GM12878 (cell line): ENCODE measurements at regions not wholly inside any gene's neighbourhood (a gene's known extent, or its start where the extent isn't known, plus 50 kb on each side); places are given as distances from the start of the nearest gene placed in this dataset.

Experiments
- ATAC-seq: fragments of 200-7000 bp; cut with Tn5 transposase; 3 replicates; pipeline ENCODE4 v1.9.1; 2020; ENCODE audit warnings: mild to moderate bottlenecking, moderate library complexity
- BruUV-seq: library from RNA; stranded (reverse); fragments of 400-500 nt; replicated peaks from 2 replicates; lab custom pipeline; 2021; lab: Mats Ljungman, UMichigan
- CTCF ChIA-PET: fragments of 300-600 bp; sonication (Branson Sonifier 250); formaldehyde crosslinking; extraction: SDS; loops from one replicate; lab custom pipeline; 2021; ENCODE audit warnings: inconsistent platforms; lab: Yijun Ruan, JAX
- POLR2A ChIA-PET: fragments of 350-600 bp; formaldehyde crosslinking; extraction: SDS; loops from one replicate; lab custom pipeline; 2021; ENCODE audit warnings: inconsistent platforms; lab: Charles Lee
- RAD21 ChIA-PET: fragments of 300-600 bp; sonication (Branson Sonifier 250); formaldehyde crosslinking; loops from one replicate; lab custom pipeline; 2023; ENCODE audit warnings: antibody characterized with exemption; ENCODE audit not compliant: unreplicated experiment; lab: Charles Lee
- SMC1A ChIA-PET: fragments of 300-600 bp; sonication (Branson Sonifier 250); formaldehyde crosslinking; loops from one replicate; lab custom pipeline; 2023; ENCODE audit not compliant: unreplicated experiment, uncharacterized antibody; lab: Charles Lee
- DNase-seq: peaks from one replicate; pipeline ENCODE4 v3.0.0-alpha.2; 2011; ENCODE audit warnings: low read depth, low spot score
- FAIRE-seq: peaks from 3 replicates; lab custom pipeline; 2011; peaks lifted over from hg19 to GRCh38; lab: Jason Lieb, UNC
- H2AFZ ChIP-seq: 2 replicates; pipeline ENCODE4 v1.6.0; 2011; ENCODE audit warnings: low read depth, low read length, control low read depth; ENCODE audit not compliant: control insufficient read depth
- H3K27ac ChIP-seq: 2 replicates; pipeline ENCODE4 v1.5.1; 2011; ENCODE audit warnings: control low read depth; ENCODE audit not compliant: control insufficient read depth, insufficient read depth
- H3K27me3 ChIP-seq, 2 experiments: replicated peaks in 1 of 2; 2 replicates each; pipeline versions ENCODE4 v1.6.0 to v1.6.1; 2011; ENCODE audit warnings: low read length in 1 of 2; ENCODE audit not compliant: control insufficient read depth in 2 of 2, insufficient read depth in 2 of 2
- H3K36me3 ChIP-seq, 2 experiments: 2 replicates each; pipeline ENCODE4 v1.5.1; 2011; ENCODE audit warnings: low read length in 1 of 2; ENCODE audit not compliant: control insufficient read depth in 2 of 2, insufficient read depth in 2 of 2
- H3K4me1 ChIP-seq: 2 replicates; pipeline ENCODE4 v1.6.1; 2011; ENCODE audit warnings: mild to moderate bottlenecking, low read length, moderate library complexity, mixed read lengths; ENCODE audit not compliant: control insufficient read depth, insufficient read depth
- H3K4me2 ChIP-seq: 2 replicates; pipeline ENCODE4 v1.6.0; 2011; ENCODE audit warnings: control low read depth; ENCODE audit not compliant: control insufficient read depth, insufficient read depth
- H3K4me3 ChIP-seq: fragments of 200-600 bp; sonication (generic); 2 replicates; pipeline ENCODE4 v1.5.1; 2016
- H3K79me2 ChIP-seq: 2 replicates; pipeline ENCODE4 v1.6.0; 2011; ENCODE audit warnings: low read length; ENCODE audit not compliant: control insufficient read depth, insufficient read depth
- H3K9ac ChIP-seq: 2 replicates; pipeline ENCODE4 v1.8.0; 2011; ENCODE audit warnings: low read length, control low read depth, mixed read lengths; ENCODE audit not compliant: control insufficient read depth, insufficient read depth
- H3K9me3 ChIP-seq: replicated peaks from 3 replicates; pipeline ENCODE4 v1.5.1; 2011; ENCODE audit warnings: mild to moderate bottlenecking, low read length; ENCODE audit not compliant: control insufficient read depth, insufficient read depth
- H4K20me1 ChIP-seq: 2 replicates; pipeline ENCODE4 v1.6.0; 2011; ENCODE audit not compliant: control insufficient read depth, insufficient read depth
- FOS ChIP-seq: IDR thresholded peaks from 3 replicates; pipeline ENCODE4 v1.6.1; 2011; ENCODE audit warnings: borderline replicate concordance; ENCODE audit not compliant: insufficient read length; ENCODE audit errors: extremely low read depth
- HDAC2 ChIP-seq: fragments of 200-600 bp; sonication (generic); IDR thresholded peaks from 2 replicates; pipeline ENCODE4 v1.6.1; 2017
- HDGF ChIP-seq: fragments of 450-650 bp; IDR thresholded peaks from 2 replicates; pipeline ENCODE4 v1.6.1; 2016; ENCODE audit warnings: antibody characterized with exemption
- SIX5 ChIP-seq: IDR thresholded peaks from 2 replicates; pipeline ENCODE4 v1.6.1; 2011; ENCODE audit warnings: mild to moderate bottlenecking, low read depth, low read length, moderate library complexity; ENCODE audit not compliant: severe bottlenecking
- SMAD5 ChIP-seq: IDR thresholded peaks from 2 replicates; pipeline ENCODE4 v1.6.1; 2016; ENCODE audit warnings: antibody characterized with exemption, low read depth
- SMARCA5 ChIP-seq: fragments of 450-650 bp; IDR thresholded peaks from 2 replicates; pipeline ENCODE4 v1.6.1; 2017; ENCODE audit warnings: mild to moderate bottlenecking
- TAF1 ChIP-seq: IDR thresholded peaks from 2 replicates; pipeline ENCODE4 v1.6.1; 2011; ENCODE audit warnings: mild to moderate bottlenecking, low read depth, low read length, borderline replicate concordance
- YBX1 ChIP-seq: fragments of 450-650 bp; IDR thresholded peaks from 2 replicates; pipeline ENCODE4 v1.6.1; 2016; ENCODE audit warnings: antibody characterized with exemption
- ZBED1 ChIP-seq: IDR thresholded peaks from 2 replicates; pipeline ENCODE4 v1.6.1; 2016; ENCODE audit warnings: borderline replicate concordance
- ZNF384 ChIP-seq: IDR thresholded peaks from 2 replicates; pipeline ENCODE4 v1.6.1; 2012; ENCODE audit warnings: low read depth, mild to moderate bottlenecking, low read length, improper control_type of control experiment, borderline replicate concordance
- WGBS: methylation state at CpG from one replicate; pipeline ENCODE4 v1.1.6; 2016; ENCODE audit warnings: low lambda C conversion rate; ENCODE audit not compliant: insufficient replicate concordance, insufficient coverage; ENCODE audit errors: missing lambda C conversion rate; 5-methylcytosine and 5-hydroxymethylcytosine counted together
- in situ Hi-C: fragments of 300-500 bp; cut with MboI; formaldehyde crosslinking; loops from 9 replicates; pipeline ENCODE4 v1.14.3; 2018; ENCODE audit warnings: mixed read lengths
- intact Hi-C: fragments of 100-400 bp; cut with micrococcal nuclease; formaldehyde crosslinking; loops from one replicate; pipeline ENCODE4 v1.14.2; 2022; ENCODE audit not compliant: unreplicated experiment
- TF ChIP-seq, protein P1 (sequence below): IDR thresholded peaks from 2 replicates; pipeline ENCODE4 v1.6.1; 2012; ENCODE audit warnings: low read depth, low read length, improper control_type of control experiment
- TF ChIP-seq, protein P2 (sequence below): IDR thresholded peaks from 2 replicates; pipeline ENCODE4 v1.6.1; 2012; ENCODE audit warnings: improper control_type of control experiment, low read depth, low read length; ENCODE audit not compliant: insufficient replicate concordance
- TF ChIP-seq, protein P3 (sequence below): fragments of 450-650 bp; IDR thresholded peaks from 2 replicates; pipeline ENCODE4 v1.6.1; 2016; ENCODE audit warnings: mild to moderate bottlenecking, moderate library complexity, borderline replicate concordance
- TF ChIP-seq, protein P4 (sequence below): IDR thresholded peaks from 2 replicates; pipeline ENCODE4 v1.6.1; 2011; ENCODE audit warnings: borderline replicate concordance, low read depth, mild to moderate bottlenecking, moderate library complexity, low read length; ENCODE audit not compliant: insufficient read depth, poor library complexity, severe bottlenecking

DNA sequence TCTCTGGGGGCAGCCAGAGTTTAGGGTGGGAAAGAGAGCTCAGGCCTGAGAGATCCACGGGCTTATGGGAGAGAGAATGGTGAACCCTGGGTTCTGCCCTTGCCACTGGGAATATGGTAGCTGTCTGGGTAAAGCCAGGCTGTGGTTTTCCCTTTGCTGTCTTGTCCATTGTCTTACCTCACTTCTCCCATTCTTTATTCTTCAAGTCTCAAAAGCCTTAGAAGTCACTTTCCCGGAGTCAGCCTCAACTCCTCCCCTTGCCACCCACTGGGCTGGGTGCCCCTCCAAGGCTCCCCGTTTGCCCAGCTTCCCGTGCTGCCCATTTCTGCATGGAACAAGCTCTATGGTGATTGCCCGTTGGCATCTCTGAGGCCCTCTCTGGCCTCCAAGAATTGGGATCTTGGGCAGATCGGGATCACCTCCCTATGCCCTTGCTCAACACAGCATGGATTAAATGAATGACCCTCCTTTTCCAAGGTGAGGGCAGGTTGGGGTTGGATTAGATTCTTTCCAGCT, 228.2 kb downstream of the HAUS1 start:
- H3K79me2 ChIP-seq = no peaks in the 10 kb centered on the region
- RAD21 ChIA-PET = no interaction called here
- no peak overlapping the region for H3K4me2 ChIP-seq
- no peaks in the 10 kb centered on the region for H3K36me3 ChIP-seq
- in situ Hi-C loops = no loop called here
- H3K27ac ChIP-seq = no peak overlapping the region
- no peak overlapping the region for H2AFZ ChIP-seq
- H3K9ac ChIP-seq = no peak overlapping the region
- no peak for ATAC-seq
- WGBS = 26% methylated on average over 6 of the region's 6 CpGs
- intact Hi-C loops = no loop called here
- DNase-seq = no peak
- H3K4me1 ChIP-seq = no peaks in the 10 kb centered on the region
- no peaks in the 10 kb centered on the region for H3K9me3 ChIP-seq
- POLR2A ChIA-PET = no interaction called here
- CTCF ChIA-PET = no interaction called here
- H3K4me3 ChIP-seq = no peak overlapping the region
- BruUV-seq = no TSS peak
- FAIRE-seq = no peak
- peaks cover 4 to 9% of the 10 kb centered on the region in 2 experiments for H3K27me3 ChIP-seq
- SMC1A ChIA-PET = no interaction called here
- H4K20me1 ChIP-seq = no peaks in the 10 kb centered on the region
- no peak for TF ChIP-seq ZBED1
- TF ChIP-seq SMARCA5 = no peak
- TF ChIP-seq, protein P1, sequence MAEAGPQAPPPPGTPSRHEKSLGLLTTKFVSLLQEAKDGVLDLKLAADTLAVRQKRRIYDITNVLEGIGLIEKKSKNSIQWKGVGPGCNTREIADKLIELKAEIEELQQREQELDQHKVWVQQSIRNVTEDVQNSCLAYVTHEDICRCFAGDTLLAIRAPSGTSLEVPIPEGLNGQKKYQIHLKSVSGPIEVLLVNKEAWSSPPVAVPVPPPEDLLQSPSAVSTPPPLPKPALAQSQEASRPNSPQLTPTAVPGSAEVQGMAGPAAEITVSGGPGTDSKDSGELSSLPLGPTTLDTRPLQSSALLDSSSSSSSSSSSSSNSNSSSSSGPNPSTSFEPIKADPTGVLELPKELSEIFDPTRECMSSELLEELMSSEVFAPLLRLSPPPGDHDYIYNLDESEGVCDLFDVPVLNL = no peak
- TF ChIP-seq HDGF = no peak
- TF ChIP-seq, protein P2, sequence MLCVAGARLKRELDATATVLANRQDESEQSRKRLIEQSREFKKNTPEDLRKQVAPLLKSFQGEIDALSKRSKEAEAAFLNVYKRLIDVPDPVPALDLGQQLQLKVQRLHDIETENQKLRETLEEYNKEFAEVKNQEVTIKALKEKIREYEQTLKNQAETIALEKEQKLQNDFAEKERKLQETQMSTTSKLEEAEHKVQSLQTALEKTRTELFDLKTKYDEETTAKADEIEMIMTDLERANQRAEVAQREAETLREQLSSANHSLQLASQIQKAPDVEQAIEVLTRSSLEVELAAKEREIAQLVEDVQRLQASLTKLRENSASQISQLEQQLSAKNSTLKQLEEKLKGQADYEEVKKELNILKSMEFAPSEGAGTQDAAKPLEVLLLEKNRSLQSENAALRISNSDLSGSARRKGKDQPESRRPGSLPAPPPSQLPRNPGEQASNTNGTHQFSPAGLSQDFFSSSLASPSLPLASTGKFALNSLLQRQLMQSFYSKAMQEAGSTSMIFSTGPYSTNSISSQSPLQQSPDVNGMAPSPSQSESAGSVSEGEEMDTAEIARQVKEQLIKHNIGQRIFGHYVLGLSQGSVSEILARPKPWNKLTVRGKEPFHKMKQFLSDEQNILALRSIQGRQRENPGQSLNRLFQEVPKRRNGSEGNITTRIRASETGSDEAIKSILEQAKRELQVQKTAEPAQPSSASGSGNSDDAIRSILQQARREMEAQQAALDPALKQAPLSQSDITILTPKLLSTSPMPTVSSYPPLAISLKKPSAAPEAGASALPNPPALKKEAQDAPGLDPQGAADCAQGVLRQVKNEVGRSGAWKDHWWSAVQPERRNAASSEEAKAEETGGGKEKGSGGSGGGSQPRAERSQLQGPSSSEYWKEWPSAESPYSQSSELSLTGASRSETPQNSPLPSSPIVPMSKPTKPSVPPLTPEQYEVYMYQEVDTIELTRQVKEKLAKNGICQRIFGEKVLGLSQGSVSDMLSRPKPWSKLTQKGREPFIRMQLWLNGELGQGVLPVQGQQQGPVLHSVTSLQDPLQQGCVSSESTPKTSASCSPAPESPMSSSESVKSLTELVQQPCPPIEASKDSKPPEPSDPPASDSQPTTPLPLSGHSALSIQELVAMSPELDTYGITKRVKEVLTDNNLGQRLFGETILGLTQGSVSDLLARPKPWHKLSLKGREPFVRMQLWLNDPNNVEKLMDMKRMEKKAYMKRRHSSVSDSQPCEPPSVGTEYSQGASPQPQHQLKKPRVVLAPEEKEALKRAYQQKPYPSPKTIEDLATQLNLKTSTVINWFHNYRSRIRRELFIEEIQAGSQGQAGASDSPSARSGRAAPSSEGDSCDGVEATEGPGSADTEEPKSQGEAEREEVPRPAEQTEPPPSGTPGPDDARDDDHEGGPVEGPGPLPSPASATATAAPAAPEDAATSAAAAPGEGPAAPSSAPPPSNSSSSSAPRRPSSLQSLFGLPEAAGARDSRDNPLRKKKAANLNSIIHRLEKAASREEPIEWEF = no peak
- TF ChIP-seq SMAD5 = no peak
- TF ChIP-seq, protein P3, sequence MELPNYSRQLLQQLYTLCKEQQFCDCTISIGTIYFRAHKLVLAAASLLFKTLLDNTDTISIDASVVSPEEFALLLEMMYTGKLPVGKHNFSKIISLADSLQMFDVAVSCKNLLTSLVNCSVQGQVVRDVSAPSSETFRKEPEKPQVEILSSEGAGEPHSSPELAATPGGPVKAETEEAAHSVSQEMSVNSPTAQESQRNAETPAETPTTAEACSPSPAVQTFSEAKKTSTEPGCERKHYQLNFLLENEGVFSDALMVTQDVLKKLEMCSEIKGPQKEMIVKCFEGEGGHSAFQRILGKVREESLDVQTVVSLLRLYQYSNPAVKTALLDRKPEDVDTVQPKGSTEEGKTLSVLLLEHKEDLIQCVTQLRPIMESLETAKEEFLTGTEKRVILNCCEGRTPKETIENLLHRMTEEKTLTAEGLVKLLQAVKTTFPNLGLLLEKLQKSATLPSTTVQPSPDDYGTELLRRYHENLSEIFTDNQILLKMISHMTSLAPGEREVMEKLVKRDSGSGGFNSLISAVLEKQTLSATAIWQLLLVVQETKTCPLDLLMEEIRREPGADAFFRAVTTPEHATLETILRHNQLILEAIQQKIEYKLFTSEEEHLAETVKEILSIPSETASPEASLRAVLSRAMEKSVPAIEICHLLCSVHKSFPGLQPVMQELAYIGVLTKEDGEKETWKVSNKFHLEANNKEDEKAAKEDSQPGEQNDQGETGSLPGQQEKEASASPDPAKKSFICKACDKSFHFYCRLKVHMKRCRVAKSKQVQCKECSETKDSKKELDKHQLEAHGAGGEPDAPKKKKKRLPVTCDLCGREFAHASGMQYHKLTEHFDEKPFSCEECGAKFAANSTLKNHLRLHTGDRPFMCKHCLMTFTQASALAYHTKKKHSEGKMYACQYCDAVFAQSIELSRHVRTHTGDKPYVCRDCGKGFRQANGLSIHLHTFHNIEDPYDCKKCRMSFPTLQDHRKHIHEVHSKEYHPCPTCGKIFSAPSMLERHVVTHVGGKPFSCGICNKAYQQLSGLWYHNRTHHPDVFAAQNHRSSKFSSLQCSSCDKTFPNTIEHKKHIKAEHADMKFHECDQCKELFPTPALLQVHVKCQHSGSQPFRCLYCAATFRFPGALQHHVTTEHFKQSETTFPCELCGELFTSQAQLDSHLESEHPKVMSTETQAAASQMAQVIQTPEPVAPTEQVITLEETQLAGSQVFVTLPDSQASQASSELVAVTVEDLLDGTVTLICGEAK = no peak
- no peak for TF ChIP-seq FOS
- no peak for TF ChIP-seq ZNF384
- no peak for TF ChIP-seq YBX1
- TF ChIP-seq HDAC2 = no peak
- no peak for TF ChIP-seq SIX5
- TF ChIP-seq, protein P4, sequence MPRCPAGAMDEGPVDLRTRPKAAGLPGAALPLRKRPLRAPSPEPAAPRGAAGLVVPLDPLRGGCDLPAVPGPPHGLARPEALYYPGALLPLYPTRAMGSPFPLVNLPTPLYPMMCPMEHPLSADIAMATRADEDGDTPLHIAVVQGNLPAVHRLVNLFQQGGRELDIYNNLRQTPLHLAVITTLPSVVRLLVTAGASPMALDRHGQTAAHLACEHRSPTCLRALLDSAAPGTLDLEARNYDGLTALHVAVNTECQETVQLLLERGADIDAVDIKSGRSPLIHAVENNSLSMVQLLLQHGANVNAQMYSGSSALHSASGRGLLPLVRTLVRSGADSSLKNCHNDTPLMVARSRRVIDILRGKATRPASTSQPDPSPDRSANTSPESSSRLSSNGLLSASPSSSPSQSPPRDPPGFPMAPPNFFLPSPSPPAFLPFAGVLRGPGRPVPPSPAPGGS = no peak
- no peak for TF ChIP-seq TAF1
